Stomach (tissue), 4 donors: ENCODE measurements at regions not wholly inside any gene's neighbourhood (a gene's known extent, or its start where the extent isn't known, plus 50 kb on each side); places are given as distances from the start of the nearest gene placed in this dataset.

Experiments used
- CTCF ChIP-seq, 7 experiments: fragments of 450-650 bp in 4 of 7; fragments of 200-600 bp in 3 of 7; sonication (generic) in 3 of 7; IDR thresholded peaks; one replicate each; pipeline ENCODE4 v1.5.1; 2016 to 2019; ENCODE audit warnings: antibody characterized with exemption in 7 of 7, control low read depth in 2 of 7, mild to moderate bottlenecking in 1 of 7
- EP300 ChIP-seq: sonication (generic); formaldehyde crosslinking; IDR thresholded peaks from one replicate; pipeline ENCODE4 v1.6.1; 2017; ENCODE audit warnings: antibody characterized with exemption
- POLR2A ChIP-seq, 4 donors: fragments of 450-650 bp; IDR thresholded peaks; one replicate each; pipeline ENCODE4 v1.6.1; 2016; ENCODE audit warnings: antibody characterized with exemption in 4 of 4, control low read depth in 2 of 4, mild to moderate bottlenecking in 1 of 4, moderate library complexity in 1 of 4
- POLR2AphosphoS5 ChIP-seq, 3 donors: sonication (generic); formaldehyde crosslinking; IDR thresholded peaks; one replicate each; pipeline ENCODE4 v1.6.1; 2016; ENCODE audit warnings: antibody characterized with exemption in 3 of 3

DNA sequence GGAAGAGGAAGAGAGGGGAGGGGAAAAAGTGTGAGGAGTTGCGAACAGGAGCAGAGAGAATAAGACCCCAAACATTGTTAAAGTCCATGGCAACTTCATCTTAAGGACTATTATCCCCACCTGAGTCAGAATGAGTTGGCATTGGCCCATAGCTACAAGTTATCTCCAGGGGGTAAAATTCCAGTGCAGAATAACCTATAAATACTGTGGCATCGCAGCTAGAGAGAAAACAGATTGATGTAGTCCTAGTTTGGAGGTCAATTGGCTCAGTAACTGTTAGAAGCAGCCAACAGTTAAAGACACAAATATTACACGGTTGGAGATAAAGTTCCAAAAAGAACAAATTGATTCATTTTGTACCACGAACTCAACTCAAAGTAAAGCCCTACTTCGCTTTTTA lies 313.9 kb upstream of the CCDC54 start:
- TF ChIP-seq CTCF (IDR thresholded peaks at IDR 0.05) (no peak), POLR2A (IDR thresholded peaks at IDR 0.05) (no peak), POLR2AphosphoS5 (IDR thresholded peaks at IDR 0.05) (no peak), EP300 (no peak)
